ENCODE measurements at regions not wholly inside any gene's neighbourhood (a gene's known extent, or its start where the extent isn't known, plus 50 kb on each side); places are given as distances from the start of the nearest gene placed in this dataset.

- Histone ChIP-seq H3K4me1 (ENCODE audit: control insufficient read depth, insufficient read depth, low read length) (no peaks in the 10 kb centered on the region), H3K9ac (ENCODE audit: low read length) (no peak overlapping the region), H3K4me3 (ENCODE audit: low read length) (no peak overlapping the region), H3K27ac (ENCODE audit: low read depth, low read length) (no peak overlapping the region), H3K27me3 (ENCODE audit: control insufficient read depth, insufficient read depth, low read length) (no peaks in the 10 kb centered on the region), H3K36me3 (ENCODE audit: control insufficient read depth, insufficient read depth, low read length) (no peaks in the 10 kb centered on the region)
Measured at GRCh38 chr18:64245126-64245861, 96.4 kb upstream of the LINC00305 start.

GRCh38 chr18:64244571-64244970 is 95.7 kb upstream of the LINC00305 start:
- Histone ChIP-seq H3K4me3 (ENCODE audit: low read length) (no peak overlapping the region), H3K9ac (ENCODE audit: low read length) (no peak overlapping the region), H3K27me3 (ENCODE audit: control insufficient read depth, insufficient read depth, low read length) (no peaks in the 10 kb centered on the region), H3K36me3 (ENCODE audit: control insufficient read depth, insufficient read depth, low read length) (no peaks in the 10 kb centered on the region), H3K4me1 (ENCODE audit: control insufficient read depth, insufficient read depth, low read length) (no peaks in the 10 kb centered on the region), H3K27ac (ENCODE audit: low read depth, low read length) (no peak overlapping the region)

- H3K4me3 ChIP-seq (ENCODE audit: low read length) = no peak overlapping the region
- H3K4me1 ChIP-seq (ENCODE audit: control insufficient read depth, insufficient read depth, low read length) = no peaks in the 10 kb centered on the region
- no peaks in the 10 kb centered on the region for H3K36me3 ChIP-seq (ENCODE audit: control insufficient read depth, insufficient read depth, low read length)
- H3K27ac ChIP-seq (ENCODE audit: low read depth, low read length) = no peak overlapping the region
- no peaks in the 10 kb centered on the region for H3K27me3 ChIP-seq (ENCODE audit: control insufficient read depth, insufficient read depth, low read length)
- no peak overlapping the region for H3K9ac ChIP-seq (ENCODE audit: low read length)
Measured at GRCh38 chr18:64240316-64240715, 91.4 kb upstream of the LINC00305 start.

- no peaks in the 10 kb centered on the region for H3K27me3 ChIP-seq (ENCODE audit: control insufficient read depth, insufficient read depth, low read length)
- H3K4me1 ChIP-seq (ENCODE audit: control insufficient read depth, insufficient read depth, low read length) = no peaks in the 10 kb centered on the region
- H3K27ac ChIP-seq (ENCODE audit: low read depth, low read length) = no peak overlapping the region
- no peak overlapping the region for H3K4me3 ChIP-seq (ENCODE audit: low read length)
- no peaks in the 10 kb centered on the region for H3K36me3 ChIP-seq (ENCODE audit: control insufficient read depth, insufficient read depth, low read length)
- no peak overlapping the region for H3K9ac ChIP-seq (ENCODE audit: low read length)
Measured at GRCh38 chr18:64238076-64238475, 89.2 kb upstream of the LINC00305 start.

- no peaks in the 10 kb centered on the region for H3K36me3 ChIP-seq (ENCODE audit: control insufficient read depth, insufficient read depth, low read length)
- no peak overlapping the region for H3K27ac ChIP-seq (ENCODE audit: low read depth, low read length)
- no peak overlapping the region for H3K9ac ChIP-seq (ENCODE audit: low read length)
- H3K27me3 ChIP-seq (ENCODE audit: control insufficient read depth, insufficient read depth, low read length) = no peaks in the 10 kb centered on the region
- no peak overlapping the region for H3K4me3 ChIP-seq (ENCODE audit: low read length)
- no peaks in the 10 kb centered on the region for H3K4me1 ChIP-seq (ENCODE audit: control insufficient read depth, insufficient read depth, low read length)
Measured at GRCh38 chr18:64234321-64234720, 85.4 kb upstream of the LINC00305 start.

- no peak overlapping the region for H3K9ac ChIP-seq (ENCODE audit: low read length)
- no peak overlapping the region for H3K4me3 ChIP-seq (ENCODE audit: low read length)
- no peak overlapping the region for H3K27ac ChIP-seq (ENCODE audit: low read depth, low read length)
- H3K36me3 ChIP-seq (ENCODE audit: control insufficient read depth, insufficient read depth, low read length) = no peaks in the 10 kb centered on the region
- H3K27me3 ChIP-seq (ENCODE audit: control insufficient read depth, insufficient read depth, low read length) = no peaks in the 10 kb centered on the region
- H3K4me1 ChIP-seq (ENCODE audit: control insufficient read depth, insufficient read depth, low read length) = no peaks in the 10 kb centered on the region
Measured at GRCh38 chr18:64233851-64234250, 85.0 kb upstream of the LINC00305 start.

- no peak overlapping the region for H3K27ac ChIP-seq (ENCODE audit: low read depth, low read length)
- no peak overlapping the region for H3K4me3 ChIP-seq (ENCODE audit: low read length)
- H3K9ac ChIP-seq (ENCODE audit: low read length) = no peak overlapping the region
- H3K4me1 ChIP-seq (ENCODE audit: control insufficient read depth, insufficient read depth, low read length) = no peaks in the 10 kb centered on the region
- H3K36me3 ChIP-seq (ENCODE audit: control insufficient read depth, insufficient read depth, low read length) = no peaks in the 10 kb centered on the region
- no peaks in the 10 kb centered on the region for H3K27me3 ChIP-seq (ENCODE audit: control insufficient read depth, insufficient read depth, low read length)
Measured at GRCh38 chr18:64220941-64221340, 72.1 kb upstream of the LINC00305 start.

GRCh38 chr18:64219517-64219916 is 70.6 kb upstream of the LINC00305 start:
- Histone ChIP-seq H3K27ac (ENCODE audit: low read depth, low read length) (no peak overlapping the region), H3K9ac (ENCODE audit: low read length) (no peak overlapping the region), H3K4me3 (ENCODE audit: low read length) (no peak overlapping the region), H3K36me3 (ENCODE audit: control insufficient read depth, insufficient read depth, low read length) (no peaks in the 10 kb centered on the region), H3K27me3 (ENCODE audit: control insufficient read depth, insufficient read depth, low read length) (no peaks in the 10 kb centered on the region), H3K4me1 (ENCODE audit: control insufficient read depth, insufficient read depth, low read length) (no peaks in the 10 kb centered on the region)

- no peaks in the 10 kb centered on the region for H3K27me3 ChIP-seq (ENCODE audit: control insufficient read depth, insufficient read depth, low read length)
- H3K27ac ChIP-seq (ENCODE audit: low read depth, low read length) = no peak overlapping the region
- H3K36me3 ChIP-seq (ENCODE audit: control insufficient read depth, insufficient read depth, low read length) = no peaks in the 10 kb centered on the region
- no peak overlapping the region for H3K9ac ChIP-seq (ENCODE audit: low read length)
- H3K4me1 ChIP-seq (ENCODE audit: control insufficient read depth, insufficient read depth, low read length) = no peaks in the 10 kb centered on the region
- no peak overlapping the region for H3K4me3 ChIP-seq (ENCODE audit: low read length)
Measured at GRCh38 chr18:64210401-64210949, 61.6 kb upstream of the LINC00305 start.

- Histone ChIP-seq H3K27ac (ENCODE audit: low read depth, low read length) (no peak overlapping the region), H3K36me3 (ENCODE audit: control insufficient read depth, insufficient read depth, low read length) (no peaks in the 10 kb centered on the region), H3K9ac (ENCODE audit: low read length) (no peak overlapping the region), H3K4me1 (ENCODE audit: control insufficient read depth, insufficient read depth, low read length) (no peaks in the 10 kb centered on the region), H3K4me3 (ENCODE audit: low read length) (no peak overlapping the region), H3K27me3 (ENCODE audit: control insufficient read depth, insufficient read depth, low read length) (no peaks in the 10 kb centered on the region)
Measured at GRCh38 chr18:64208516-64208915, 59.6 kb upstream of the LINC00305 start.

- no peaks in the 10 kb centered on the region for H3K27me3 ChIP-seq (ENCODE audit: control insufficient read depth, insufficient read depth, low read length)
- H3K9ac ChIP-seq (ENCODE audit: low read length) = no peak overlapping the region
- H3K4me1 ChIP-seq (ENCODE audit: control insufficient read depth, insufficient read depth, low read length) = no peaks in the 10 kb centered on the region
- H3K36me3 ChIP-seq (ENCODE audit: control insufficient read depth, insufficient read depth, low read length) = no peaks in the 10 kb centered on the region
- no peak overlapping the region for H3K4me3 ChIP-seq (ENCODE audit: low read length)
- no peak overlapping the region for H3K27ac ChIP-seq (ENCODE audit: low read depth, low read length)
Measured at GRCh38 chr18:64207820-64208219, 58.9 kb upstream of the LINC00305 start.

- Histone ChIP-seq H3K27me3 (ENCODE audit: control insufficient read depth, insufficient read depth, low read length) (no peaks in the 10 kb centered on the region), H3K9ac (ENCODE audit: low read length) (no peak overlapping the region), H3K36me3 (ENCODE audit: control insufficient read depth, insufficient read depth, low read length) (no peaks in the 10 kb centered on the region), H3K4me1 (ENCODE audit: control insufficient read depth, insufficient read depth, low read length) (no peaks in the 10 kb centered on the region), H3K27ac (ENCODE audit: low read depth, low read length) (no peak overlapping the region), H3K4me3 (ENCODE audit: low read length) (no peak overlapping the region)
Measured at GRCh38 chr18:64203295-64203694, 54.4 kb upstream of the LINC00305 start.

GRCh38 chr18:64202863-64203262 is 54.0 kb upstream of the LINC00305 start:
- Histone ChIP-seq H3K4me1 (ENCODE audit: control insufficient read depth, insufficient read depth, low read length) (no peaks in the 10 kb centered on the region), H3K27ac (ENCODE audit: low read depth, low read length) (no peak overlapping the region), H3K4me3 (ENCODE audit: low read length) (no peak overlapping the region), H3K36me3 (ENCODE audit: control insufficient read depth, insufficient read depth, low read length) (no peaks in the 10 kb centered on the region), H3K9ac (ENCODE audit: low read length) (no peak overlapping the region), H3K27me3 (ENCODE audit: control insufficient read depth, insufficient read depth, low read length) (no peaks in the 10 kb centered on the region)
